Right hindlimb (tissue), 1 donor: ENCODE measurements at regions not wholly inside any gene's neighbourhood (a gene's known extent, or its start where the extent isn't known, plus 50 kb on each side); places are given as distances from the start of the nearest gene placed in this dataset.

ENCODE experiments used
- DNase-seq: peaks from one replicate; pipeline ENCODE4 v3.0.0-alpha.2; 2018

- DNase-seq, result peak; percentile 73
Observed at GRCh38 chr15:97909291-97909891, 51.1 kb upstream of the ARRDC4 start.
